T-helper 17 cell (primary cell): ENCODE measurements at regions not wholly inside any gene's neighbourhood (a gene's known extent, or its start where the extent isn't known, plus 50 kb on each side); places are given as distances from the start of the nearest gene placed in this dataset.

Source experiments
- ATAC-seq: fragments of 150-1000 bp; cut with Tn5 transposase; 2 replicates; pipeline ENCODE4 v1.10.0; 2021; ENCODE audit warnings: mild to moderate bottlenecking, moderate library complexity
- DNase-seq, 3 donors: peaks; one replicate each; pipeline versions ENCODE4 v3.0.0 to v3.0.0-alpha.2; 2020 to 2021
- H3K9me3 ChIP-seq: one replicate; pipeline ENCODE4 v1.7.0; 2013; ENCODE audit warnings: low read length, mild to moderate bottlenecking; ENCODE audit not compliant: control insufficient read depth, poor library complexity, severe bottlenecking
- H3K27ac Mint-ChIP-seq: one replicate; pipeline ENCODE4 v1.8.0; 2022; ENCODE audit warnings: mild to moderate bottlenecking, moderate library complexity, mixed read lengths
- H3K27me3 Mint-ChIP-seq: one replicate; pipeline ENCODE4 v1.8.0; 2022; ENCODE audit warnings: mixed read lengths
- H3K36me3 Mint-ChIP-seq: one replicate; pipeline ENCODE4 v1.8.0; 2022; ENCODE audit warnings: low read depth, mixed read lengths
- H3K4me1 Mint-ChIP-seq: one replicate; pipeline ENCODE4 v1.8.0; 2022; ENCODE audit warnings: mild to moderate bottlenecking, mixed read lengths
- H3K4me3 Mint-ChIP-seq: one replicate; pipeline ENCODE4 v1.8.0; 2022; ENCODE audit warnings: mild to moderate bottlenecking, moderate library complexity, mixed read lengths

DNA sequence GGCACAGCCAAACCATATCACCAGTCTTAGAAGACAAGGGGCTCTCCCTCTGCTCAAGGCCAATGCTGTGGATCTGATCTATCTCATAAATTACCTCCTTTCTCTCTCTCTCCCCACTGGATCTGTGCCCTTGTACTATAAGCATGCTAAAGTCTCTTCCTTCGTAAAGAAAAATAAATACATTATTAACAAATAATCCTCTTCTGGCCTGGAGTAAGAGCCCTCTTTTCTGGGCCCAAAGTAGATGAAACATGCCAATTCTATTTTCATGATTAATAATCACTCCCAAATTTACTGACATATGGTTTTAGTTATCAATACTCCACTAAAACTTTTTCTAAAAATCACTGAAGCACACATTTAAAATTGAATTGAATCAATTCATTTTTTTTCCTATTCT lies 889.7 kb downstream of the ADGRL2 start:
- Mint-ChIP-seq H3K36me3 (no peaks in the 10 kb centered on the region), H3K27ac (no peak overlapping the region), H3K27me3 (no peaks in the 10 kb centered on the region), H3K4me3 (no peak overlapping the region), H3K4me1 (no peaks in the 10 kb centered on the region)
- H3K9me3 ChIP-seq = no peaks in the 10 kb centered on the region
- ATAC-seq = no peak
- no peak for DNase-seq

DNA sequence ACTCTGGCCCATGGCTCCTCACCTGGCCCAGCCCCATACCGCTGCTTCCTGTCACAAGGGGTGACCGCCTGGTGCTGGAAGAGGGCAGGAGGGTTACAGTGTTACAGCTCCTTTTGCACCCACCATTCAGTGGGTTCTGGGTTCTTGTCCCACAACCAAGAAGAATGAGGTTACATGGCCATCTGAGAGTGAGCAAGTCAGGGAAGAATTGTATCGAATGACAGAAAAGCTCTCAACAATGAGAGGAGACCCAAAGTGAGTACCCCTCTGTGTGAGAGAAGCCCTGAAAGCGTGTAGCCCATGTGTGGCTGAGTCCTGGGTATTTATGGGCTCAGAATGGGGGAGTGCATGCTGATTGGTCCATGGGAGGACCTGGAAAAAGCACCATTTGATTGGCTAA lies 888.5 kb downstream of the ADGRL2 start:
- Mint-ChIP-seq H3K4me3 (no peak overlapping the region), H3K27me3 (no peaks in the 10 kb centered on the region), H3K36me3 (no peaks in the 10 kb centered on the region), H3K27ac (no peak overlapping the region), H3K4me1 (no peaks in the 10 kb centered on the region)
- no peak for DNase-seq
- no peaks in the 10 kb centered on the region for H3K9me3 ChIP-seq
- no peak for ATAC-seq

DNA sequence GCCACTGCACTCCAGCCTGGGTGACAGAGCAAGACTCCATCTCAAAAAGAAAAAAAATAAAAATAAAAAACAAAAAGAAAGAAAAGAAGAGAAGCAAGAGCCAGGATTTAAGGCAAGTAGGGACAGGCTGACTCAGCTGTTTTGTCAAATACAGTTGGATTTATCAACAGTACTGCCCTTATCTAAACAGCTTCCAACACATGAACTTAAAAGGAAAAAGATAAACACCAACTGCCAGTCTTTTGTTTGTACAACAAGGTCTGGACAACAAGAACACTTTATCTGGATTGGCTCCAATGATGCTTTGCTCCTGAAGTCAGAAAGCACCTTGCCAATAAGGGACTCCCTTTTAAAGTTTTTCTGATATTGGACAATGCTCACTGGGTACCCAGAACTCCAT lies 886.0 kb downstream of the ADGRL2 start:
- H3K9me3 ChIP-seq = no peaks in the 10 kb centered on the region
- H3K36me3 Mint-ChIP-seq = no peaks in the 10 kb centered on the region
- H3K27ac Mint-ChIP-seq = no peak overlapping the region
- H3K27me3 Mint-ChIP-seq = no peaks in the 10 kb centered on the region
- H3K4me3 Mint-ChIP-seq = no peak overlapping the region
- no peak for DNase-seq
- H3K4me1 Mint-ChIP-seq = no peaks in the 10 kb centered on the region
- no peak for ATAC-seq

DNA sequence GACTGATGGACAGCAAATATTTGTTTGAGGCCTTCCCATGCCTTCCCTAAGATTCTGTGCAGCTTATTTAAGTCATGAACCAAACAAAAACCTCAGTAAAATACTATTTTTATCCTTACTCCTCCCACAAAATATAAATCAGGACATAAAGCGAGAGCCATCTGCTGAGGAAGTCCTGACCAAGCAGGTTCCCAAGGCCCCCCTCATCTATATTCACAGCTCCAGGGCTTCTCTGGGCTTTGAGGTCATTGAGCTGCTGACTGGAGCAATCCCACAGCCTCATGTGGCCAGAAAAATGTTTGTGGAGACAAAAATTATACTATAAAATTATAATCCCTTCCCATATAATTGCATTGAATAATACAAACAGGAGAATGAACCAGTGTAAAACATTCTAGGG lies 846.2 kb downstream of the ADGRL2 start:
- H3K27ac Mint-ChIP-seq = no peak overlapping the region
- H3K36me3 Mint-ChIP-seq = no peaks in the 10 kb centered on the region
- no peak for DNase-seq
- H3K9me3 ChIP-seq = no peaks in the 10 kb centered on the region
- H3K27me3 Mint-ChIP-seq = no peaks in the 10 kb centered on the region
- ATAC-seq = no peak
- H3K4me3 Mint-ChIP-seq = no peak overlapping the region
- H3K4me1 Mint-ChIP-seq = no peaks in the 10 kb centered on the region

DNA sequence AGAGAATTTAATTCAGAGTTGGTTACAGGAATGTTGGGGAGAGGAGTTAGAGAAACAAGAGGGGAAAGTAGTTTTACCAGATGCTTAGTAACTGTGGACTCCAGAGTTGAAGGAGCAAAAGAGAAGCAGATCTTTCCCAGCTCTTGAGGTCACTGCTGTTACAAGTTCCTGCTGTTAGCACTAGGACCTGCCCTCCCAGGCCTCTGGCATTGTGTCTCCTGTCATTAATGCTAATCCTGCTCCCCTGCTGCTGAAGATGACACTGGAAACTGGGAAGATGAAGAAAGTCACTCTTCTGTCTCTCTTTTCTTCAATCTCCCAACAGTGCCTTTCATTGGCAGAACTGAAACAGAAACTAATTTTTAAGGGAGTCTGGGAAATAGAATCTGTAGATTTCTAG lies 845.6 kb downstream of the ADGRL2 start:
- H3K4me1 Mint-ChIP-seq = no peaks in the 10 kb centered on the region
- no peaks in the 10 kb centered on the region for H3K27me3 Mint-ChIP-seq
- no peak overlapping the region for H3K4me3 Mint-ChIP-seq
- H3K27ac Mint-ChIP-seq = no peak overlapping the region
- DNase-seq (no peak), ATAC-seq (no peak)
- no peaks in the 10 kb centered on the region for H3K36me3 Mint-ChIP-seq
- H3K9me3 ChIP-seq = no peaks in the 10 kb centered on the region

DNA sequence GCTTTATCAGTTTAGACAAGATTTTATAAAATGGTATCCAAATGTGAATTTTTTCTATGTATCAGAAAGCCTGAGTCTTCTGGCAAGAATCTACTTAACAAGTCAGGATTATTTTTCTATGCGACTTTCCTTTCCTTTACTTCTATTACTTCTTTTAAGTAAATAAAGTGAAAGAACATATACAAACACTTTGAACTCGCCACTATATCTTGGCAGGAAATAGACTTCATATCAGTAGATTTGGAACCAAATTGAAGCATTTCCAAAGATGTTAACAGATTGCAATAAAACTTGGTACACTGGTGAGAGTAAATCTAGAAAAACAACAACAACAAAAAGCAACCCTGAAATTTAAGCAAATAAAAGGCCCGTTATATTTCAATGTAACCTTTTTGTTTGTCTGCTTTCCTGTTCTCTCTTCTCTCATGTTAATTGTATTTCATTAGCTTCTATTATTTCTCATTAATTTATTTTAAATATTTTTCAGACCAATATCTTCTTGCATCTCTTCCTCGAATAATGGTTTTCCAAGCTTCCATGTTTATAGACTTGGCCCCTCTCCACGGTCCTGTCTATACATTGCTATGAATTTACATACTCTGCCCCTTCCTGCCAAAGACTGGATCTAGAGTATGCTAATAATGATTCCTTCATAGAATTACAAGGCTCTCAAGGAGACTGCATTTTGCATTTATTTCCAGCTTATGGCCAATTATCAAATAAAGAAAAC lies 843.6 kb downstream of the ADGRL2 start:
- no peak overlapping the region for H3K4me3 Mint-ChIP-seq

DNA sequence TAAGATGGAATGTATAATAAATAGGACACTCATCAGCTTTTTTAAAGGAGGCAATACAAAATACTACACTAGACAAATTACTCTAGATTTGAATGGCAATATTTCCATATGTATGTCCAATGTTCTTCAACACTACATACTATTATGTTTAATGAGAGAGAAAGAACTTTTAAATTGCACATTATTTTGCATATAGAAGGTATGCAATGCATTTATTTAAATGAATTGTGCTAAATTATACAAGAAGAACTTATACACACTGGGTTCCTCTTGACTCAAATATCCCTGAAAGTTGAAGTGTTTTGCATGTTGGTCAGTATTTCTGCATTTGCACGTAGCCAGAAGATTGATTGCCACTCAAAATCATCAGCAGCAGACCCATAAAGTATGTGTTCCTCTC lies 839.6 kb downstream of the ADGRL2 start:
- ATAC-seq (no peak), DNase-seq (no peak)
- H3K4me1 Mint-ChIP-seq = no peaks in the 10 kb centered on the region
- no peaks in the 10 kb centered on the region for H3K27me3 Mint-ChIP-seq
- no peak overlapping the region for H3K27ac Mint-ChIP-seq
- H3K4me3 Mint-ChIP-seq = no peak overlapping the region
- H3K9me3 ChIP-seq = no peaks in the 10 kb centered on the region
- H3K36me3 Mint-ChIP-seq = no peaks in the 10 kb centered on the region

More for the DNA sequence above, 843.6 kb downstream of the ADGRL2 start:
- DNase-seq = no peak
- no peak overlapping the region for H3K27ac Mint-ChIP-seq
- no peaks in the 10 kb centered on the region for H3K36me3 Mint-ChIP-seq
- ATAC-seq = no peak
- no peaks in the 10 kb centered on the region for H3K4me1 Mint-ChIP-seq
- no peaks in the 10 kb centered on the region for H3K27me3 Mint-ChIP-seq
- H3K9me3 ChIP-seq = no peaks in the 10 kb centered on the region

DNA sequence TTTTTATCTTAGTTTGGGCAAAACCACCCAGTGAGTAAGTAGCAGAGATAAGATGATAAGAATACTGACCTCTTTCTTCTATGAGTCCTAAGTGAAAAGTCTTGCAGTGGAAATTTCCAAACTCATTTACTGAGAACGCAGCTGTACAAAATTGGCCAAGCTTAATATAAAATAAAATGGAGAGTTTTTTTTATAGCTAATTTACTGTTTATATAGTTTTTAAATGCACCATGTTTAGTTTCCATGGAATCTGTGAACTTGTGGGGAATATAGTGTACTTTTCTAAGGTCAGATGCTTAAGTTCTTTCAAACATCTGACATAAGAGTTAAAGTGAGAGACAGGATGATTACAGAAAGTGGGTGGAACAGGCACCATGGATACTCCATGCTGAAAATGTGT lies 833.5 kb downstream of the ADGRL2 start:
- Mint-ChIP-seq H3K4me1 (no peaks in the 10 kb centered on the region), H3K4me3 (no peak overlapping the region), H3K27me3 (no peaks in the 10 kb centered on the region), H3K27ac (no peak overlapping the region), H3K36me3 (no peaks in the 10 kb centered on the region)
- ATAC-seq (no peak), DNase-seq (no peak)
- no peaks in the 10 kb centered on the region for H3K9me3 ChIP-seq

DNA sequence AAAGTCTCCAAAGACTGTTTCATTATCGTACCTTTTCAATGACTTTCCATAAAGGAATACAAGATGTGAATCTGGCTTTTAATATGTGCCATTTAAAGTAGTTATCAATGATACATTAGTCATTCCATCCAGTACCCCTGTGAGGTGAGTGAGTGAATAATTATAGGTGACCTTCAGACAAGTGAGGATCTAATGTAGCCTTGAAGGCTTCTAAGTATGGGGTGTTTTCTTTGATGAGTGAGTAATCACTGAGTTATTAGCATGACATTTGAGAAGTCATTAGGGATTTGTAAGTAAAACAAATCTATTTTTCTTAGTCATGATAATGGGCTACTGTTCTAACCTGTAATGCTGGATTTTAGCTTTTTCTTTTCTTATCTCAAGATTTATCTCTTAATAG lies 831.4 kb downstream of the ADGRL2 start:
- Mint-ChIP-seq H3K27ac (no peak overlapping the region), H3K4me1 (no peaks in the 10 kb centered on the region), H3K27me3 (no peaks in the 10 kb centered on the region), H3K36me3 (no peaks in the 10 kb centered on the region), H3K4me3 (no peak overlapping the region)
- ATAC-seq (no peak), DNase-seq (no peak)
- no peaks in the 10 kb centered on the region for H3K9me3 ChIP-seq

DNA sequence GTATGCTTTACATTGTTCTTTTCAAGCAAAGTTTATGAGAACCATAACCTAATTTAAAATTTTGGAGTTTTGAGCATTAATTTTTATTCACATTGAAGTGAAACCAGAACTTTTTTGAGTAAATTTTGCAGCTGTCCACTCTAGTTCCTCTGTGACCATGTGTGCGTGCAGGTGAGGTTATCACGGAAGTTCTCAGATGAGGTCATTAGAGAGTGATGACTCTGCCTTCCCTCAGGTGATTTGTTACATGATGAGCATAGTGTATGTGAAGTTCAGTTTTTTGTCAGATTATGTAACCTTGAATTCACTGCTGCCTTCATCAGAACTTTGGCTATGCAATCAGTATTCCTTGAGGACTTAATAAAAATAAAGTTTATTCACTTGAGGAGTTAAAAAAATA lies 828.2 kb downstream of the ADGRL2 start:
- Mint-ChIP-seq H3K27ac (no peak overlapping the region), H3K27me3 (no peaks in the 10 kb centered on the region), H3K4me1 (no peaks in the 10 kb centered on the region), H3K4me3 (no peak overlapping the region), H3K36me3 (no peaks in the 10 kb centered on the region)
- ATAC-seq (no peak), DNase-seq (no peak)
- no peaks in the 10 kb centered on the region for H3K9me3 ChIP-seq

DNA sequence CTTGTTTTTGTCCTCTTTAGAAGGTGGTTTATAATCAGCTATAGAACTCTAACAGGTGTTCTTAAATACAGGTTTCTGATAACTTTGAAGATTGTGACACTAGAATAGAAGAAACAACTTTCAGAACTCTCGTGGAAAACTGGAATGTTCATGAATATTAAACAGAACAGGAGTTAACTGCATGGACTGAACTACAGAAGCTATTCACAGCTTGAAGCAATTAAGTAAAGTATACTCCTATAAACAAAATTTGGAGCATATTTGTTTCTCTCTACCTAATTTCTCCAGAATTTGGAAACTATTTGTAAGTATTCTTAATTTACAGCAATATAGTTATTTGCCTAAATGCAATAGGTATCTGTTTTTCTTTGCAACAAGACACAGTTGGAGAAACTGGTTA lies 824.8 kb downstream of the ADGRL2 start:
- Mint-ChIP-seq H3K4me3 (no peak overlapping the region), H3K36me3 (no peaks in the 10 kb centered on the region), H3K27ac (no peak overlapping the region), H3K4me1 (no peaks in the 10 kb centered on the region), H3K27me3 (no peaks in the 10 kb centered on the region)
- ATAC-seq (no peak), DNase-seq (no peak)
- no peaks in the 10 kb centered on the region for H3K9me3 ChIP-seq

DNA sequence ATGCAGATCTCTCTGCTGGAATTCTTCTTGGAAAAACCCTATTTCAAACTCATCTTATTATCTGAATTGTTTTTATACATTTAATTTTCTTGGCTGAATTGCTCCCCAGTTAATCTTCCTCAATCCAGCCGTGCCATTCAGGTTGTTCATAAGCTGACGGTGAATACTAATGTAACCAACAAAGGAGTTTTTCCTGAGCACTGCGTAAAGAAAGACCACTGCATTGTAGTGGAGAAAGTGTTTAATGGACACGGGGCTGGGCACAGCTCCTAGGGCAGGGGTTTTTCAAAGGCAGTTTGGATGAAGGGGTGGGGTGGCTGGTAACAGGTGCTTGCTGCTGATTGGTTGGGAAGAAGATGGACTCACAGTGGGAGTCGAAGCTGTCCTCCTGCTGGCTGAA lies 820.3 kb downstream of the ADGRL2 start:
- H3K9me3 ChIP-seq = no peaks in the 10 kb centered on the region
- Mint-ChIP-seq H3K4me1 (no peaks in the 10 kb centered on the region), H3K27me3 (no peaks in the 10 kb centered on the region), H3K36me3 (no peaks in the 10 kb centered on the region), H3K4me3 (no peak overlapping the region), H3K27ac (no peak overlapping the region)
- no peak for DNase-seq
- no peak for ATAC-seq

DNA sequence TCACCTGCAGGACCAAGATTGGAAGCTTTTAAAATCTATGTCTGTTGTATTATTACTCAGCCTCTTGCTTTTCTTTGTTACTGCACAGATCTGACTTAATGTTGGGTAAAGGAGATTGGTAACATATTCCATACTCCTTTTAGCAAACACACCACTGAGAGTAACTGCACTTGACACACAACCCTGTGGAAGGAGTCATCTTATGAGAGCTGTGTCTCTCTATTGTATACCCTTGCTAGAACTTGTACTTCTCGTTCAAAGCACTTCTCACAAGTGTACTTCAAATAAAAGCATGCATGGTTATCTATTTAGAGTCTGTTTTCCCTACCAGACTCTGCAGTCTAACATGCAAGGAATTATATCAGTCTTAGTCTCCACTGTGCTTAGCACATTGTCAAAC lies 813.4 kb downstream of the ADGRL2 start:
- DNase-seq = no peak
- no peaks in the 10 kb centered on the region for H3K36me3 Mint-ChIP-seq
- H3K27me3 Mint-ChIP-seq = no peaks in the 10 kb centered on the region
- ATAC-seq = no peak
- H3K27ac Mint-ChIP-seq = no peak overlapping the region
- no peaks in the 10 kb centered on the region for H3K9me3 ChIP-seq
- H3K4me1 Mint-ChIP-seq = no peaks in the 10 kb centered on the region
- no peak overlapping the region for H3K4me3 Mint-ChIP-seq

DNA sequence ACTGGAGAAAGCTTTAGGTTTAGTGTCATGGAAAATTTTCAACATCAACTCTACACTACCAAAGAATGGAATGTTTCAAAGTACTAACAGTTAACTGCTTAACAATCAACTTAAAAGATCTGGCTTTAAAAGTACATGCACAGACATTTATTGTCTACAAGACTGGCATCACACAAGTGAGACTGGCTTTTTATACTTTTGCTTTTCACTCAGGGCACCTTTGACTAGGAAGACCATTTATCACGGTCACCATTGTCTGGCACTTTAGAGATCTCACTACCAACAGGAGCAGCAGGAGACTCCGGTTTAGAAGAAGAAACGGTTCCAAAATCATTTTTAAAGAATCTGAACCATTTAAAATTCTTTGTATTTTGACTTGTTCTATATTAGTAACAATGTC lies 812.3 kb downstream of the ADGRL2 start:
- no peak overlapping the region for H3K4me3 Mint-ChIP-seq
- H3K27ac Mint-ChIP-seq = no peak overlapping the region
- H3K27me3 Mint-ChIP-seq = no peaks in the 10 kb centered on the region

More for the DNA sequence above, 812.3 kb downstream of the ADGRL2 start:
- ATAC-seq (no peak), DNase-seq (no peak)
- Mint-ChIP-seq H3K4me1 (no peaks in the 10 kb centered on the region), H3K36me3 (no peaks in the 10 kb centered on the region)
- H3K9me3 ChIP-seq = no peaks in the 10 kb centered on the region
